ENCODE measurements at regions not wholly inside any gene's neighbourhood (a gene's known extent, or its start where the extent isn't known, plus 50 kb on each side); places are given as distances from the start of the nearest gene placed in this dataset.
"Not testable (repeated sequence)": the region's sequence is repeated elsewhere in the genome, so short reads cannot be mapped to it uniquely, and the experiment has no call there.

GRCh38 chr2:193201583-193201982, 1006.9 kb upstream of the TMEFF2 start:
- no peak for DNase-seq

GRCh38 chr2:193199322-193199721, 1004.6 kb upstream of the TMEFF2 start:
- no peak for DNase-seq

GRCh38 chr2:193187816-193188215, 993.1 kb upstream of the TMEFF2 start:
- no peak for DNase-seq

- not testable (repeated sequence) for DNase-seq
Observed at GRCh38 chr2:193170981-193171380, 976.2 kb upstream of the TMEFF2 start.

- DNase-seq: no peak
Observed at GRCh38 chr2:193156480-193156879, 961.7 kb upstream of the TMEFF2 start.

GRCh38 chr2:193154076-193154475, 959.3 kb upstream of the TMEFF2 start:
- no peak for DNase-seq

- no peak for DNase-seq
Observed at GRCh38 chr2:193153576-193153975, 958.8 kb upstream of the TMEFF2 start.

GRCh38 chr2:193142467-193142866, 947.7 kb upstream of the TMEFF2 start:
- DNase-seq: not testable (repeated sequence)

- DNase-seq: no peak
Observed at GRCh38 chr2:193141998-193142397, 947.3 kb upstream of the TMEFF2 start.

- DNase-seq: not testable (repeated sequence)
Observed at GRCh38 chr2:193140895-193141294, 946.2 kb upstream of the TMEFF2 start.

GRCh38 chr2:193124815-193125214, 930.1 kb upstream of the TMEFF2 start:
- DNase-seq: no peak

- no peak for DNase-seq
Observed at GRCh38 chr2:193114827-193115226, 920.1 kb upstream of the TMEFF2 start.

- no peak for DNase-seq
Observed at GRCh38 chr2:193112986-193113385, 918.3 kb upstream of the TMEFF2 start.

- DNase-seq: no peak
Observed at GRCh38 chr2:193103064-193103463, 908.3 kb upstream of the TMEFF2 start.

- no peak for DNase-seq
Observed at GRCh38 chr2:193101591-193101990, 906.9 kb upstream of the TMEFF2 start.

- DNase-seq: no peak
Observed at GRCh38 chr2:193088026-193088425, 893.3 kb upstream of the TMEFF2 start.

GRCh38 chr2:193076995-193077394, 882.3 kb upstream of the TMEFF2 start:
- DNase-seq: no peak

GRCh38 chr2:193074933-193075332, 880.2 kb upstream of the TMEFF2 start:
- DNase-seq: no peak

GRCh38 chr2:193072647-193073046, 877.9 kb upstream of the TMEFF2 start:
- DNase-seq: no peak

GRCh38 chr2:193025556-193025955, 830.8 kb upstream of the TMEFF2 start:
- not testable (repeated sequence) for DNase-seq

GRCh38 chr2:193024791-193025190, 830.1 kb upstream of the TMEFF2 start:
- DNase-seq: no peak

GRCh38 chr2:193011870-193012269, 817.1 kb upstream of the TMEFF2 start:
- no peak for DNase-seq

- no peak for DNase-seq
Observed at GRCh38 chr2:192993059-192993458, 798.3 kb upstream of the TMEFF2 start.

GRCh38 chr2:192983173-192983572, 788.4 kb upstream of the TMEFF2 start:
- no peak for DNase-seq

GRCh38 chr2:192978395-192978794, 783.7 kb upstream of the TMEFF2 start:
- DNase-seq: no peak

GRCh38 chr2:192971981-192972380, 777.2 kb upstream of the TMEFF2 start:
- DNase-seq: no peak

All from activated naive CD4-positive, alpha-beta T cell treated with Interleukin-2 at 50 U/mL for 16 hours (primary cell).